ENCODE measurements at regions not wholly inside any gene's neighbourhood (a gene's known extent, or its start where the extent isn't known, plus 50 kb on each side); places are given as distances from the start of the nearest gene placed in this dataset.

DNA sequence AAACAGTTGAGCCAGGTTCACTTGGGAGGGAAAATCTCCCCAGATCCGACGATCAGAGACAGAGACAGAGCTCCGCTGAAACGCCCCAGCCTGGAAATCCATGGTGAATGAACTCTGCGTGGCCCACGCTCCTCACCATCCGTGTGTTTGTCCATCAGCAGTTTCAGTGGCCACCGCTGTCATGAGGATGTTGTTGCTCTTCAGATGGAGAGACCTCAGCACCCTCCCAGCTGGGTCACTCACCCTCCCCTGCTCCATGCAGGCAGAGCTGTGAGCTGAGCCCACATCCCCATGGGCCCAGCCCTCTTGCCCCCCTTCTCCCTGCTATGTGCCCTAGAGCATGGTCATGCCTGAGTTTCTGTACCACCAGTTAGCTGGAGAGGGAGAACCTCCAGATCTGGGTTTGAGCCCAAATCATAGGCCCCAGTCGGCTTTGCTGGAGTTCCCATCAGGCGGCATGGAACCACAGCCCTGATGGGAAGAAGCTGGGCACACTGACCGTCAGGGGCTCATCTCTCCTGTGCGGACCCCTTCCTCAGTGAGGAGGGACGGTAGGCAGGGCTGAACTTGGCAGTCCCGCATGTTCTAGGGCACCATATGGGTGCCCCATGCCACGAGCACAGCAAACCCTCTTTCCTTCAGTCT, 154.4 kb upstream of the COL5A1 start:
- H3K36me3 Mint-ChIP-seq (ENCODE audit: insufficient read depth), result no peaks in the 10 kb centered on the region
- ATAC-seq (replicated peaks) (no peak), DNase-seq (no peak)
- no peaks in the 10 kb centered on the region for H3K4me1 Mint-ChIP-seq (ENCODE audit: low read depth in 2 of 2)
- peaks cover 20 to 61% of the 10 kb centered on the region in 2 donors for H3K27me3 Mint-ChIP-seq
- peaks cover 0 to 2% of the 10 kb centered on the region in 2 donors for H3K9me3 Mint-ChIP-seq
- H3K27ac Mint-ChIP-seq, result no peak overlapping the region
- H3K4me3 Mint-ChIP-seq, result no peak overlapping the region

DNA sequence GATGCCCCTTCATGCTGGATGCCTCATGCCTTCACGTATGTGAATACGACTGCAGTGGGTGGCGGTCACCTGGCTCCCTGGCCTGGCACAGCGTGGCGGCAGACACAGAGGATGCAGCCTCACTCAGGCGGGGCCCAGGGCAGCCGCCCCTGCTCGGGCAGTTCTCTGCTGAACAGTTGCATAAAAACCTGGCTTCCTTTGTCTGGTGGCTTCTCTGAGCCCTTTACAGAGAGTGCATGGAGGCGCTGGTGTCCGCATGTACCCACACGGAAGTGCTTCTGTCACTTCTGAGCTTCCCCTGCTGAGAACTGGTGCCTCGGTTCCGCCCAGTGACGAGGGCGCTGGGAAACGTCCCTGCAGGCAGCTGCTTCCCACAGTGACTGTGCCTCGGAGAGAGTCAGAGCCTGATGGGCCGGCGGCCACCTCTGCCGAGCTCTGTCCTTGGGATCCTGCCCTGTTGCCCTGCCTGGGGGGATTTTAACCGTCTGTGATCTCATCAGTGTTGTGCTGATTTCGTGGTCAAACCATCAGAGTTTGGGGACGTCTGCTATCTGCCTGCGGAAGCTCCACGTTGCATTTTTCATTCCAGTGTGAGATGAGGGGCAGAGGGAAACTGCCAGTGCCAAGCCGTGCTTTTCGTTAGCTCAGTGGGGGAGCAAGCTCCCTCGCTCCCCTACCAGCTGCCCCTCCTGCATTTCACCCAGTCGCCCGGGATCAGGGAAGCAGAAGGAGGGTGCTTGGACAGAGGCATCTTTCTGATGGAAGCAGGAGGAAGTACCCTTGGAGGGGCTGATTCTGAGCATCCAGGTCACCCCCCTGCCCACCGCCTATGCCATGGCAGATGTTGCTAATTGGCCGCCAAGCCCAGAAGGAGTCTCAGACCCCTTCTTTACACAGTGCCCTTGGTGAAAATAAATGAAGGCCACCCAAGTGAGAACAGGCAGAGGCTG, 153.0 kb upstream of the COL5A1 start:
- H3K9me3 Mint-ChIP-seq, result peaks cover 0 to 2% of the 10 kb centered on the region in 2 donors
- no peaks in the 10 kb centered on the region for H3K4me1 Mint-ChIP-seq (ENCODE audit: low read depth in 2 of 2)
- peaks cover 28 to 67% of the 10 kb centered on the region in 2 donors for H3K27me3 Mint-ChIP-seq
- H3K27ac Mint-ChIP-seq, result no peak overlapping the region
- no peaks in the 10 kb centered on the region for H3K36me3 Mint-ChIP-seq (ENCODE audit: insufficient read depth)
- DNase-seq, result no peak
- ATAC-seq (replicated peaks), result no peak
- no peak overlapping the region for H3K4me3 Mint-ChIP-seq

DNA sequence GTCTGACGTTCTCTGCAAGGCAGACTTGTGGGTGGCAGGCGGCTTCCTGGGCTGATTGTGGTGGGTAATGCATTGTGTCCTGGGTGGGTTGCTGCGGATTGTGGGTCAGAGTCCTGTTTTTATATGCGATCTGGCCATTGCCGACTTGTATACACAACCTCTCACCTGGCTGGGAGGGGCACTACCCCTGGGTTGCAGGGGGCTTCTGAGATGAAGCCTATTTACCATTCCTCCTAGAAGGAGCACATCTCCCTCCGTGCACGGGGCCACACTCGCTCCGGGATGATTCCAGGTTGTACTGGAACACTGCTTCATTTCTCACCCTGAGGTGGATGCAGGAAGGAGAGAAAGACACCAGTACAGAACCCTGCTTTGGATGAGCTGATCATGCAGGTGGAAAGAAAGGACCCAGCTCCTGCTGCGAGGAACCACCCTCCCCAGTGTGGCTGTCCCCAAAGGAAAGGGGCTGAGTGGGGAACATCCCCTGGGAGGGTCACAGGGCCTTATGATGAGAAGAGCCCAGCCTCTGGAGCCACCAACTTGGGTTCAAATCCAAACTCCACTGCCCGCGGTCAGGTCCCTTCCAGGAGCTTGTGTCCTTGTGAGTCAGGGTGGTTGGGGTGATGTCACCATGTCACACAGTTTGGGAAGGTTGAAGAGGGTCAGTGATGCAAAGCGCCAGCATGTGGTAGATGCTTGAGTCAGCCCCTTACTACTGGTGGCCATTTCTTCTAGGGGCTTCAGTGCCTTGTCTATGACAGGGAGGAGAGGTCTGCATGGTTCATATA, 151.8 kb upstream of the COL5A1 start:
- Mint-ChIP-seq H3K36me3 (ENCODE audit: insufficient read depth) (no peaks in the 10 kb centered on the region), H3K27ac (no peak overlapping the region), H3K27me3 (peaks cover 28 to 71% of the 10 kb centered on the region in 2 donors), H3K9me3 (peaks cover 0 to 2% of the 10 kb centered on the region in 2 donors), H3K4me3 (no peak overlapping the region), H3K4me1 (ENCODE audit: low read depth in 2 of 2) (no peaks in the 10 kb centered on the region)
- ATAC-seq (replicated peaks) (no peak), DNase-seq (no peak)

DNA sequence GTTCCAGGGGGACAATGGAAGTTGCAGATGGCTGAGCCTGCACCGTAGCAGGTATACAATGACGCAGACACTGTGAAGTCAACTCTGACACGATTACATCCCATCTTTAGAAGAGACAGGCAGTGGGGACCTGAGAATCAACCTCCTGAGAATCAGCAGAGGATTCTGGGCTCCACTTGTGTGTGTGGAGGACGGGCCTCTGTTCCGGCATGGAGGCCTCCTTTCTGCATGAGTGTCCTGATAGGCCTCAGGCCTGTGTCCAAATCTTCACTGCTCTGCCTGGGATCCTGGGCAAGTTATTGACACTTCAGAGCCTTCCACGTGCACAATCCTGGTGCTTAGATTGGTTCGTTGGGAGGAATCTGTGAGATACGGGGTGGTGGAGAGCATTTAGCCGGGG, 151.2 kb upstream of the COL5A1 start:
- no peak overlapping the region for H3K27ac Mint-ChIP-seq

DNA sequence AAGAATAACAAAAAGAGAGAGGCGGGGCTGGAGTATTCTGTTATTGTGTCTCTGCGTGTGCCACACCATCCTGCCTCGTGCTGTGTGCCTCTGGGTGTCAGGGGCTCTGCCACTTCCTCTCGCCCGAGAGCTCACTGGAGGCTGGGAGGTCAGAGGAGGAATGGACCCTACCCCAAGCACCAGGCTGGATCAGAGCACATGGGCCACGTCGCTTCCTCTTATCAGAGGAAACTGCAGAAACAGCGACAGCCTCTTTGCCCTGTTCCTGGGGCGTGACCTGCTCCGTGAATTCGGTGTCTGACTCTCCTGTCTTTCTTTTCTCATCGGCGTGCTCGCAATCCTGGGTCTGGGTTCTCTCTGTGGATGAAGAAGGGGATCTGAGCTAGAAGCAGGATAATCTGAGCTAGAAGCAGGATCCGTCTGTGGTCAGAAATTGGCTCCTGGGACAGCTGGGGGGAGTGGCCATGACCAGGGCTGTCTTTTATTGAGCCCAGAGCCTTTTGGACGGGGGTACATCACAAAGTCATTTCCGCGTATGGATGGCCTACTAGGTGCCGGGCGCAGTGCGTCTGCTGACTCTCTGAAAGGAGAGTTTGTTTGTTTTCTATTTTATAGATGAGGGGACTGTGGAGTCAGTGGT, 150.3 kb upstream of the COL5A1 start:
- H3K4me1 Mint-ChIP-seq (ENCODE audit: low read depth in 2 of 2), result no peaks in the 10 kb centered on the region
- H3K27ac Mint-ChIP-seq, result no peak overlapping the region
- ATAC-seq (replicated peaks), result no peak
- H3K36me3 Mint-ChIP-seq (ENCODE audit: insufficient read depth), result no peaks in the 10 kb centered on the region
- no peak overlapping the region for H3K4me3 Mint-ChIP-seq
- peaks cover 0 to 2% of the 10 kb centered on the region in 2 donors for H3K9me3 Mint-ChIP-seq
- DNase-seq, result no peak
- peaks cover 36 to 77% of the 10 kb centered on the region in 2 donors for H3K27me3 Mint-ChIP-seq

More for the DNA sequence above, 151.2 kb upstream of the COL5A1 start:
- Mint-ChIP-seq H3K9me3 (peaks cover 0 to 2% of the 10 kb centered on the region in 2 donors), H3K4me3 (no peak overlapping the region), H3K27me3 (peaks cover 28 to 74% of the 10 kb centered on the region in 2 donors), H3K4me1 (ENCODE audit: low read depth in 2 of 2) (no peaks in the 10 kb centered on the region), H3K36me3 (ENCODE audit: insufficient read depth) (no peaks in the 10 kb centered on the region)
- DNase-seq (no peak), ATAC-seq (replicated peaks) (no peak)

DNA sequence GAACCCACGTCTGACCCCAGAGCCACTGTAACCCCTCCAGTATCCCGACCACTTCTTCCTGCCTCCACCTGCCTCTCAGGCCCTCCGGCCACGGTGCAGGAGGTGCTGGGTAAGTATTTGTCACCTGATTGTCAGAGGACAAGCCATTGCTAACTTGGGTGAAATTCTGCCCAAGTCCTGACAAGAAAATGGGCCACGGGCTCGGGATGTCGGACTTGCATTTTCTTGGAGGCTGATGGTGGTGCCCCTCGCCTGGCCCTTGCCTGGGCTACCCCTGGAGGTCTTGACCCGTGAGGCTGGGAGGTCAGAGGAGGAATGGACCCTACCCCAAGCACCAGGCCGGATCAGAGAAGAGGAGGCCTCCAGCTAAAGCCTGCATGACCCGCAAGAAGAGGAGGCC, 149.7 kb upstream of the COL5A1 start:
- Mint-ChIP-seq H3K27me3 (peaks cover 36 to 82% of the 10 kb centered on the region in 2 donors), H3K4me1 (ENCODE audit: low read depth in 2 of 2) (no peaks in the 10 kb centered on the region), H3K36me3 (ENCODE audit: insufficient read depth) (no peaks in the 10 kb centered on the region), H3K4me3 (no peak overlapping the region), H3K27ac (no peak overlapping the region), H3K9me3 (peaks cover 0 to 2% of the 10 kb centered on the region in 2 donors)
- ATAC-seq (replicated peaks) (no peak), DNase-seq (no peak)

DNA sequence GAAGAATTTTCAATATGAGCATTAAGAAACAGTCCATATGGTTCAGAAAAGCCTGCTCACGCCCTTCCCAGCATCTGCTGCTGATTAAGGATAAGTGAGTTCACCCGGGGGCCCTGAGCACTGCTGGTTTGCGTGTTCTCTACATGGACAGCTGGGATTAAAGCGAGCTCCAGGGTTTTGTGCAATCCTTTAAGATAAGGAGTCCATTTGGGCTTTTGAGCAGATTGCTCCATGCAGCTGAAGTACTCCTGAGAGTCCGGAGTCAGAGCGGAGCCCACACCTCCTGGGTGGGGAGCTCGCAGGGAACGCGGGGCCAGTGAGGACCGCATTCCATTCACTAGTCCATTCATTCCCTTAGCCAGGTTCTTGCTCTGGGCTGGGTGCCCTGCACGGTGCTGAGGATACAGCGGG, 149.3 kb upstream of the COL5A1 start:
- no peak for ATAC-seq (replicated peaks)
- Mint-ChIP-seq H3K27me3 (peaks cover 36 to 81% of the 10 kb centered on the region in 2 donors), H3K27ac (no peak overlapping the region), H3K4me1 (ENCODE audit: low read depth in 2 of 2) (no peaks in the 10 kb centered on the region), H3K36me3 (ENCODE audit: insufficient read depth) (no peaks in the 10 kb centered on the region), H3K9me3 (peaks cover 0 to 2% of the 10 kb centered on the region in 2 donors), H3K4me3 (no peak overlapping the region)
- no peak for DNase-seq

DNA sequence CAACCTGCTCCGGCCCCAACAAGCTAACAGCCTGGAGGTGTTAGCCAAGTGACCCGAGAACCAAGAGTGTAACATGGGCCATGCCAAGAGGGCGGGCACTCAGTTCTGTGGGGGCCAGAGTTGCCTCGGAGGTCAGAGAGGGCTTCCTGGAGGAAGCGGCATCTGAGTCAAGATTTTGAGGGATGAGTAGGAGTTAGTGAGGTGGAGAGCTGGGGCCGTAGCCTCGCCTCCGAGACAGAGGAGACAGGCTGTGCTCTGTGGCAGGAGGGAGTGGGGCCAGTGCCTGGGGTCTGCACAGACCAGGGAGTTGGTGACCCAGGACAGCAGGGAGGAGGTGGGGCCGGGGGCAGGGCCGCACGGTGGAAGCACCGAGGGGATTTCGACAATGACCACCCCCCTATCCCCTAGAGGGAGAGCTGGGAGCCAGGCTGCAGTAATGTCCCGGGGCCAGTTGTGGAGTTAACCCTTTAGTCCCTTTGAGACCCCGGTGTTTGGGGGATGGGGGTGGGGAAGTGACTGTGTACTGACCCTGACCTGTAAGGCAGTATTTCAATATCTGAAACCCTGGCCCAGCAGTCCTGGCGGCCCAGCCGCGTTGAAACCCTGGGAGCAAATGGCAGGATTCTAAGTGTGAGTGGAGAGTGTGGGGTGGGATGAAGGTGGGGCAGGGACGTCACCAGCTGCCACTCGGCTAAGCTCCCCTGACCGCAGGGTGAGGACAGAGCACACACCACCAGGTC, 148.7 kb upstream of the COL5A1 start:
- peaks cover 31 to 78% of the 10 kb centered on the region in 2 donors for H3K27me3 Mint-ChIP-seq
- DNase-seq, result no peak
- no peak overlapping the region for H3K4me3 Mint-ChIP-seq
- no peaks in the 10 kb centered on the region for H3K4me1 Mint-ChIP-seq (ENCODE audit: low read depth in 2 of 2)
- no peak overlapping the region for H3K27ac Mint-ChIP-seq
- ATAC-seq (replicated peaks), result no peak
- no peaks in the 10 kb centered on the region for H3K36me3 Mint-ChIP-seq (ENCODE audit: insufficient read depth)
- H3K9me3 Mint-ChIP-seq, result peaks cover 0 to 2% of the 10 kb centered on the region in 2 donors

DNA sequence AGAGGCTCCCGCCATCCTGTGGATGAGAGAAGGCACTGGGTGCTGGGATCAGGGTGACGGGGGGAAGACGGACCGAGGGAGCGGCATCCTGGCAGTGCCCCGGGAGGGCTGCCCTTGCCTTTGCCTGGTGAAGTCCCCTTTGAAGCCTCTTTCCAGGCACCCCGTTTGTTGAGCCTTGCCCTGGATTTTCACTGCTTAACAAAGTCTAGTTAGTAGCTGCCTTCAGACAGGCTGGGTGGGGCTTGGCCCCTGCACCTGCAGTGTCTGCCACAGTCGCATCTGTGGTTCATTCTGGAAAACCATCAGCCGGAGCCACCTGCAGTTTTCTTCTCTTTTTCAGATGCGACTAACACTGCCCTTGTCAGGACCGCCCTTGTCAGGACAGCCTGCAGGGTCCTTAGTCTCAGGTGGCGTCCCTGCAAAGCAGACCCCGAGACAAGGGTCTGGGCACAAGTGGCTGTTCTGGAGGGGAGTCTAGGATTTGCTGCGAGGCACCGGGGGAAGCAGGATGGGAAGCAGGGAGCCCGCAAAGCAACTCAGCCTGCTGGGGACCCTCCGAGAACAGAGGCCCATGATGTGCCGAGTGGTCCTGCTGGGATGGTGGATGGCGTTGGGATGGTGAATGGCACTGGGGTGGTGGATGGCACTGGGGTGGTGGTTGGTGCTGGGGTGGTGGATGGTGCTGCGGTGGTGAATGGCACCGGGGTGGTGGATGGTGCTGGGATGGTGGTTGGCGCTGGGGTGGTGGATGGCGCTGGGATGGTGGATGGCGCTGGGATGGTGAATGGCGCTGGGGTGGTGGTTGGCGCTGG, 147.9 kb upstream of the COL5A1 start:
- ATAC-seq (replicated peaks), result no peak
- DNase-seq, result no peak
- Mint-ChIP-seq H3K36me3 (ENCODE audit: insufficient read depth) (no peaks in the 10 kb centered on the region), H3K9me3 (peaks cover 0 to 2% of the 10 kb centered on the region in 2 donors), H3K27ac (no peak overlapping the region), H3K27me3 (peaks cover 34 to 72% of the 10 kb centered on the region in 2 donors), H3K4me3 (no peak overlapping the region), H3K4me1 (ENCODE audit: low read depth in 2 of 2) (no peaks in the 10 kb centered on the region)

DNA sequence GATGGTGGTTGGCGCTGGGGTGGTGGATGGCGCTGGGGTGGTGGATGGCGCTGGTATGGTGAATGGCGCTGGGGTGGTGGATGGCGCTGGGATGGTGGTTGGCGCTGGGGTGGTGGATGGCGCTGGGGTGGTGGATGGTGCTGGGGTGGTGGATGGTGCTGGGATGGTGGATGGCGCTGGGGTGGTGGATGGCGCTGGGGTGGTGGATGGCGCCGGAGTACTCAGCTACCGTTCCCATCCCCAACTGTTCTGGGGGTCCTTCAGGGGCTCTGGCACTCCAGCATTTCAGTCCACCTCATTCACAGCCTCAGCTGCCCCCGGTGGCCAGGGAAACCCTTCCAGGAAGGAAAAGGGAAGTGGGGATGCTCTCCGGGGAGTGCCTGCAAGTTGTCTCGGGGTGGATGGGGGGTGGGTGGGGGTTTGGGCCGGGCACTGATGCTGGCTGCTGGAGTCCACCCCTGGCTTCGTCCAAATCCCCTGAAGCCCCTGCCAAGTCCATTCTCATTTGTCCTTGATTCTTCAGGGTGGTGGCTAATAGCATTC, 147.3 kb upstream of the COL5A1 start:
- Mint-ChIP-seq H3K36me3 (ENCODE audit: insufficient read depth) (no peaks in the 10 kb centered on the region), H3K4me3 (no peak overlapping the region), H3K4me1 (ENCODE audit: low read depth in 2 of 2) (no peaks in the 10 kb centered on the region), H3K27me3 (peaks cover 31 to 65% of the 10 kb centered on the region in 2 donors), H3K9me3 (no peaks in the 10 kb centered on the region), H3K27ac (no peak overlapping the region)
- no peak for DNase-seq
- ATAC-seq (replicated peaks), result no peak

DNA sequence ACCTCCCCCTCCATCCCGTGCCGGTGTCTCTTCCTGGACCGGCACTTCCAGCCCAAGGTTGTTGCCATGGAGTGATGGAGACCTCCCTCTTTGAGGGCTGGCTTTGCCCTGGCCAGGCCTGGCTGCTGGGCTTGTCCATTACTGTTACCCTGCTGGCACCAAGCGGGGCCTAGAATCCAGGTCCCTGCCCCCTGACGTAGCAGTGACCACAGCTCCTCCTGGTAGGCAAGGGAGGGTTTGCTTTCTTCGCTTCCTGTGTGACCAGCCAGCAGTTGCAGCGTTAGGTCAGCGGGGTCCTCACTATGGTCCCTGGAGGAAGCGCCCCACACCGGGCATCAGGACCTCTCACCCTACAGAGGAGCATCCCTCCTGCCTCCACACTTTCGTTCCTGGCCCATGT, 146.7 kb upstream of the COL5A1 start:
- Mint-ChIP-seq H3K27ac (no peak overlapping the region), H3K36me3 (ENCODE audit: insufficient read depth) (no peaks in the 10 kb centered on the region), H3K4me3 (no peak overlapping the region), H3K9me3 (no peaks in the 10 kb centered on the region), H3K27me3 (peaks cover 26 to 60% of the 10 kb centered on the region in 2 donors), H3K4me1 (ENCODE audit: low read depth in 2 of 2) (no peaks in the 10 kb centered on the region)
- DNase-seq (no peak), ATAC-seq (replicated peaks) (no peak)

Measured in effector memory CD8-positive, alpha-beta T cell (primary cell).